PC-3 (cell line): ENCODE measurements at regions not wholly inside any gene's neighbourhood (a gene's known extent, or its start where the extent isn't known, plus 50 kb on each side); places are given as distances from the start of the nearest gene placed in this dataset.

ENCODE experiments used
- CTCF ChIP-seq: fragments of 300-600 bp; sonication (generic); conservative IDR thresholded peaks from 2 replicates; pipeline ENCODE4 v1.5.1; 2017; ENCODE audit warnings: antibody characterized with exemption, low read depth, mild to moderate bottlenecking, low read length
- EZH2phosphoT487 ChIP-seq: fragments of 300-600 bp; sonication (generic); IDR thresholded peaks from 2 replicates; pipeline ENCODE4 v1.6.1; 2018; ENCODE audit warnings: mild to moderate bottlenecking, antibody characterized with exemption, low read length, borderline replicate concordance

- TF ChIP-seq CTCF, result no peak
- TF ChIP-seq EZH2phosphoT487, result no peak
Measured at GRCh38 chr9:136596217-136596616, 50.4 kb upstream of the NOTCH1 start.
